ENCODE measurements at regions not wholly inside any gene's neighbourhood (a gene's known extent, or its start where the extent isn't known, plus 50 kb on each side); places are given as distances from the start of the nearest gene placed in this dataset.

DNA sequence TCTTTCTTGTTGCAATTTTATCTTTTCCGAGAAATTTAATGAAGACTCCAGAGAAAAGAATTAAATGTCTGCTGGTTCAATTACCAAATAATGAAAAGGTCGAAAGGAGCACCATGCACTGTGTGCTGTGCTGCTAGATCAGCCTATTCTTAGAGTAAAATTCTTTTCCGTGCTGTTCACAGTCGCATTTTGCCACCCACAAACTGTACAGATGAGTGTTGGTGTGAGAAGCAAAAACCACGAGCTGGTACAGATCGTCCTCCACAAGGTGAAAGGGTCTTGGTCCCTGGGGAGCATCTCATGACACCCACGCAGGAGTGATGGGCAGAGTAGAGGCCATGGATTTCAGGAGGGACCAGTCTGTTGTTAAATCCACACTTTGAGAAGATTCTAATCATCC lies 143.8 kb upstream of the PUM3 start:
- no peak for DNase-seq (ENCODE audit: low read depth)
- no peak for TF ChIP-seq CTCF (IDR thresholded peaks at IDR 0.05; ENCODE audit: control insufficient read depth, insufficient read depth, low read depth, low read length, missing control alignments)
- no peak overlapping the region for H3K4me3 ChIP-seq (ENCODE audit: control insufficient read depth, low read depth, low read length)

GRCh38 chr9:2985343-2985742 lies 141.4 kb upstream of the PUM3 start:
- DNase-seq (ENCODE audit: low read depth), result no peak
- H3K4me3 ChIP-seq (ENCODE audit: control insufficient read depth, low read depth, low read length), result no peak overlapping the region
- no peak for TF ChIP-seq CTCF (IDR thresholded peaks at IDR 0.05; ENCODE audit: control insufficient read depth, insufficient read depth, low read depth, low read length, missing control alignments)

GRCh38 chr9:2984491-2984890 lies 140.6 kb upstream of the PUM3 start:
- H3K4me3 ChIP-seq (ENCODE audit: control insufficient read depth, low read depth, low read length), result no peak overlapping the region
- TF ChIP-seq CTCF (IDR thresholded peaks at IDR 0.05; ENCODE audit: control insufficient read depth, insufficient read depth, low read depth, low read length, missing control alignments), result no peak
- no peak for DNase-seq (ENCODE audit: low read depth)

DNA sequence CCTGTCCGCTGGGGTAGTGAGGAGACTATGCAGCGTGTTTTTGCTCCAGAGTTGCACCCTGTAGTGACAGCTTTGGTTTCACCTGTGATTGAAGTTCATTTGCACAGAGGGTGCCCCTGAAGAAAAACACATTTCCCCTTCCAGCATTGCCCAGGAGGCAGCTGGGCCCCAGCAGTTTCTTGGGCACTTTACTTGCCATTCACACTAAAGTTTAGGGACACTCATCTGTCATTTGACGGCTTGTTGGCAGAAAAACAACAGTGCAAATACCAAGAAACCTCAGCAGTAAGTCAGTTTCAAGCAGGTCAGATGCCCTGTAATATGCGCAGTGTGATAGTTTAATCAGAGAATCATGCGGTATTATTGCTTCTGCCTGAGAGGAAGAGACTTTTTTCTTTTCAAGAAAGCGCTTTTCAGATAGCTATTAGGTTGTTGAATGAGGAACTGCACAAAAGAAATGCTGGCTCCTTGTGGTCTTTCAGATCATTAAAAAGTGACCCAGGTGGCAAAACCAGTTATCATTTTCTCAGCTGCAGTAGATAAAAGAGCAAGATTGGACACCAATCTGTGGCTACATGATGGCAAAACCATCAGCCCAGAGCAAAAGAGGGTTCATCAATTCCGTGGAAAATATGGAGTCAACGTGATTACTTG lies 136.2 kb upstream of the PUM3 start:
- no peak overlapping the region for H3K4me3 ChIP-seq (ENCODE audit: control insufficient read depth, low read depth, low read length)
- DNase-seq (ENCODE audit: low read depth), result no peak
- TF ChIP-seq CTCF (IDR thresholded peaks at IDR 0.05; ENCODE audit: control insufficient read depth, insufficient read depth, low read depth, low read length, missing control alignments), result no peak

- no peak for DNase-seq (ENCODE audit: low read depth)
- TF ChIP-seq CTCF (IDR thresholded peaks at IDR 0.05; ENCODE audit: control insufficient read depth, insufficient read depth, low read depth, low read length, missing control alignments), result no peak
- H3K4me3 ChIP-seq (ENCODE audit: control insufficient read depth, low read depth, low read length), result no peak overlapping the region
These were observed 128.6 kb upstream of the PUM3 start for GRCh38 chr9:2972475-2972874.

GRCh38 chr9:2970864-2971263 lies 127.0 kb upstream of the PUM3 start:
- no peak for DNase-seq (ENCODE audit: low read depth)
- no peak for TF ChIP-seq CTCF (IDR thresholded peaks at IDR 0.05; ENCODE audit: control insufficient read depth, insufficient read depth, low read depth, low read length, missing control alignments)
- no peak overlapping the region for H3K4me3 ChIP-seq (ENCODE audit: control insufficient read depth, low read depth, low read length)

DNA sequence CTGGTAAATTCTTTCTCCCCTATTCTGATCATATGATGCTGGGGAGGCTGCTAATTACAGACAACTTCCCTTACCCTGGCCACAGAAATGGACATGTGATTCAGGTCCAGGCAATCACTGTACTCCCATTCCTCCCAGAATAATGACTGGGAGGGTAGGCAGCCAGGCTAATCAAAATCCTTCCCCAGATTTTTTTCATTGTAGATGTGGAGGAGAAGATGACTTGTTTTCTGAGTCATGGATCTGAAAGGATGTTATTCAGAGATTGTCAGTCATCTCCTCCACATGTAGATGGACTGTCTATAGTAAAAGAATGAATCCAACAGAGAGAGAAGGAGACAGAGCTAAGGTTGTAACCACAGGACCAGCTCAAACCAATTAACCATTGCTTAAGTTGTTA lies 123.9 kb upstream of the PUM3 start:
- TF ChIP-seq CTCF (IDR thresholded peaks at IDR 0.05; ENCODE audit: control insufficient read depth, insufficient read depth, low read depth, low read length, missing control alignments), result no peak
- no peak overlapping the region for H3K4me3 ChIP-seq (ENCODE audit: control insufficient read depth, low read depth, low read length)
- DNase-seq (ENCODE audit: low read depth), result peak; percentile 21
